Endothelial cell of umbilical vein (primary cell): ENCODE measurements at regions not wholly inside any gene's neighbourhood (a gene's known extent, or its start where the extent isn't known, plus 50 kb on each side); places are given as distances from the start of the nearest gene placed in this dataset.

ENCODE experiments used
- CTCF ChIP-seq, 2 donors: IDR thresholded peaks; 1 replicate in 1 of 2; 2 replicates in 1 of 2; pipeline ENCODE4 v1.5.1; 2011; ENCODE audit warnings: low read length in 2 of 2, mild to moderate bottlenecking in 2 of 2, moderate library complexity in 2 of 2, control low read depth in 1 of 2, inconsistent platforms in 1 of 2, low read depth in 1 of 2; ENCODE audit not compliant: insufficient read depth in 1 of 2; ENCODE audit errors: extremely low read depth in 1 of 2
- JUN ChIP-seq: IDR thresholded peaks from 2 replicates; pipeline ENCODE4 v1.6.1; 2011; ENCODE audit warnings: borderline replicate concordance, low read depth; ENCODE audit not compliant: insufficient read length, insufficient read depth
- MAX ChIP-seq: IDR thresholded peaks from 2 replicates; pipeline ENCODE4 v1.6.1; 2011; ENCODE audit not compliant: insufficient read depth, insufficient read length
- POLR2A ChIP-seq: IDR thresholded peaks from 2 replicates; pipeline ENCODE4 v1.6.1; 2012; ENCODE audit warnings: low read depth, mild to moderate bottlenecking, control low read depth, low read length
- POLR2AphosphoS5 ChIP-seq: IDR thresholded peaks from 2 replicates; pipeline ENCODE4 v1.6.1; 2012; ENCODE audit warnings: low read depth, mild to moderate bottlenecking, control low read depth, low read length, moderate library complexity; ENCODE audit not compliant: insufficient read depth

GRCh38 chrY:21184271-21184670 is 326.9 kb upstream of the RBMY1B start:
- TF ChIP-seq CTCF (IDR thresholded peaks at IDR 0.05; ENCODE audit: extremely low read depth in 1 of 2, insufficient read depth in 1 of 2, low read depth in 1 of 2, low read length in 2 of 2) (no peak), JUN (no peak), POLR2A (no peak), MAX (no peak), POLR2AphosphoS5 (no peak)
